WERI-Rb-1 (cell line): ENCODE measurements at regions not wholly inside any gene's neighbourhood (a gene's known extent, or its start where the extent isn't known, plus 50 kb on each side); places are given as distances from the start of the nearest gene placed in this dataset.

Experiments
- DNase-seq: peaks from one replicate; pipeline ENCODE4 v3.0.0-alpha.2; 2020
- H3K27ac ChIP-seq: fragments of 250-450 bp; sonication (Bioruptor Pico); 2 replicates; pipeline ENCODE4 v1.5.1; 2020; ENCODE audit warnings: mild to moderate bottlenecking, moderate library complexity
- H3K27me3 ChIP-seq: fragments of 250-450 bp; sonication (Bioruptor Pico); 2 replicates; pipeline ENCODE4 v1.5.1; 2021; ENCODE audit warnings: mild to moderate bottlenecking, low read depth, moderate library complexity; ENCODE audit not compliant: insufficient read depth, severe bottlenecking
- H3K36me3 ChIP-seq: fragments of 250-450 bp; sonication (Bioruptor Pico); 2 replicates; pipeline ENCODE4 v1.5.1; 2020; ENCODE audit warnings: mild to moderate bottlenecking, moderate library complexity
- H3K4me3 ChIP-seq: 2 replicates; pipeline ENCODE4 v1.5.1; 2011; ENCODE audit warnings: low read depth, mild to moderate bottlenecking, control low read depth, low read length
- H3K9me3 ChIP-seq: fragments of 250-450 bp; sonication (Bioruptor Pico); 2 replicates; pipeline ENCODE4 v1.5.1; 2021; ENCODE audit warnings: mild to moderate bottlenecking, moderate library complexity; ENCODE audit not compliant: severe bottlenecking
- CTCF ChIP-seq: IDR thresholded peaks from 2 replicates; pipeline ENCODE4 v1.5.1; 2011; ENCODE audit warnings: low read depth, mild to moderate bottlenecking, control low read depth, inconsistent platforms, low read length

GRCh38 chrX:26347171-26347570 lies 131.2 kb downstream of the MAGEB5 start:
- no peak overlapping the region for H3K27ac ChIP-seq
- H3K36me3 ChIP-seq: no peaks in the 10 kb centered on the region
- no peaks in the 10 kb centered on the region for H3K27me3 ChIP-seq
- TF ChIP-seq CTCF: no peak
- H3K9me3 ChIP-seq: no peaks in the 10 kb centered on the region
- H3K4me3 ChIP-seq: no peak overlapping the region
- no peak for DNase-seq

GRCh38 chrX:26334232-26334631 lies 118.3 kb downstream of the MAGEB5 start:
- DNase-seq: no peak
- H3K9me3 ChIP-seq: no peaks in the 10 kb centered on the region
- TF ChIP-seq CTCF: no peak
- H3K36me3 ChIP-seq: no peaks in the 10 kb centered on the region
- no peaks in the 10 kb centered on the region for H3K27me3 ChIP-seq
- H3K27ac ChIP-seq: no peak overlapping the region
- H3K4me3 ChIP-seq: no peak overlapping the region

- Histone ChIP-seq H3K9me3 (no peaks in the 10 kb centered on the region), H3K27ac (no peak overlapping the region), H3K27me3 (no peaks in the 10 kb centered on the region), H3K4me3 (no peak overlapping the region), H3K36me3 (no peaks in the 10 kb centered on the region)
- TF ChIP-seq CTCF: no peak
- DNase-seq: no peak
Observed at GRCh38 chrX:26328608-26329319, 112.8 kb downstream of the MAGEB5 start.

GRCh38 chrX:26309262-26309661 lies 93.3 kb downstream of the MAGEB5 start:
- Histone ChIP-seq H3K4me3 (no peak overlapping the region), H3K36me3 (no peaks in the 10 kb centered on the region), H3K9me3 (no peaks in the 10 kb centered on the region), H3K27ac (no peak overlapping the region), H3K27me3 (peaks cover 3% of the 10 kb centered on the region)
- TF ChIP-seq CTCF: no peak
- no peak for DNase-seq

GRCh38 chrX:26295425-26295824 lies 79.5 kb downstream of the MAGEB5 start:
- H3K36me3 ChIP-seq: no peaks in the 10 kb centered on the region
- no peak for DNase-seq
- TF ChIP-seq CTCF: no peak
- H3K9me3 ChIP-seq: no peaks in the 10 kb centered on the region
- H3K27me3 ChIP-seq: no peaks in the 10 kb centered on the region
- no peak overlapping the region for H3K4me3 ChIP-seq
- no peak overlapping the region for H3K27ac ChIP-seq

- Histone ChIP-seq H3K27me3 (no peaks in the 10 kb centered on the region), H3K27ac (no peak overlapping the region)
- no peak for TF ChIP-seq CTCF
Observed at GRCh38 chrX:26286836-26287235, 70.9 kb downstream of the MAGEB5 start.

More at GRCh38 chrX:26286836-26287235, 70.9 kb downstream of the MAGEB5 start:
- Histone ChIP-seq H3K4me3 (no peak overlapping the region), H3K36me3 (no peaks in the 10 kb centered on the region), H3K9me3 (no peaks in the 10 kb centered on the region)
- DNase-seq: no peak
